HL-60 (cell line): ENCODE measurements at regions not wholly inside any gene's neighbourhood (a gene's known extent, or its start where the extent isn't known, plus 50 kb on each side); places are given as distances from the start of the nearest gene placed in this dataset.

Experiments
- POLR2AphosphoS5 ChIP-seq: IDR thresholded peaks from 2 replicates; pipeline ENCODE4 v1.6.1; 2012; ENCODE audit warnings: low read depth
- SPI1 ChIP-seq: IDR thresholded peaks from 2 replicates; pipeline ENCODE4 v1.6.1; 2012; ENCODE audit warnings: low read depth, mild to moderate bottlenecking, borderline replicate concordance
- TF ChIP-seq, protein P1 (sequence below): IDR thresholded peaks from one replicate; pipeline ENCODE4 v1.5.1; 2011; ENCODE audit warnings: low read length, control low read depth, inconsistent platforms; ENCODE audit not compliant: insufficient read depth

- TF ChIP-seq, protein P1, sequence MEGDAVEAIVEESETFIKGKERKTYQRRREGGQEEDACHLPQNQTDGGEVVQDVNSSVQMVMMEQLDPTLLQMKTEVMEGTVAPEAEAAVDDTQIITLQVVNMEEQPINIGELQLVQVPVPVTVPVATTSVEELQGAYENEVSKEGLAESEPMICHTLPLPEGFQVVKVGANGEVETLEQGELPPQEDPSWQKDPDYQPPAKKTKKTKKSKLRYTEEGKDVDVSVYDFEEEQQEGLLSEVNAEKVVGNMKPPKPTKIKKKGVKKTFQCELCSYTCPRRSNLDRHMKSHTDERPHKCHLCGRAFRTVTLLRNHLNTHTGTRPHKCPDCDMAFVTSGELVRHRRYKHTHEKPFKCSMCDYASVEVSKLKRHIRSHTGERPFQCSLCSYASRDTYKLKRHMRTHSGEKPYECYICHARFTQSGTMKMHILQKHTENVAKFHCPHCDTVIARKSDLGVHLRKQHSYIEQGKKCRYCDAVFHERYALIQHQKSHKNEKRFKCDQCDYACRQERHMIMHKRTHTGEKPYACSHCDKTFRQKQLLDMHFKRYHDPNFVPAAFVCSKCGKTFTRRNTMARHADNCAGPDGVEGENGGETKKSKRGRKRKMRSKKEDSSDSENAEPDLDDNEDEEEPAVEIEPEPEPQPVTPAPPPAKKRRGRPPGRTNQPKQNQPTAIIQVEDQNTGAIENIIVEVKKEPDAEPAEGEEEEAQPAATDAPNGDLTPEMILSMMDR: no peak
- no peak for TF ChIP-seq POLR2AphosphoS5
- TF ChIP-seq SPI1: no peak
Measured at GRCh38 chr4:123573866-123574508, 177.4 kb downstream of the SPRY1 start.
